Suprapubic skin (tissue), 4 donors: ENCODE measurements at regions not wholly inside any gene's neighbourhood (a gene's known extent, or its start where the extent isn't known, plus 50 kb on each side); places are given as distances from the start of the nearest gene placed in this dataset.

Experiments
- CTCF ChIP-seq, 2 donors: fragments of 200-600 bp in 1 of 2; fragments of 450-650 bp in 1 of 2; sonication (generic) in 1 of 2; IDR thresholded peaks; one replicate each; pipeline ENCODE4 v1.5.1; 2016 to 2019; ENCODE audit warnings: antibody characterized with exemption in 2 of 2, mild to moderate bottlenecking in 1 of 2, moderate library complexity in 1 of 2
- EP300 ChIP-seq: sonication (generic); formaldehyde crosslinking; IDR thresholded peaks from one replicate; pipeline ENCODE4 v1.6.1; 2017; ENCODE audit warnings: antibody characterized with exemption
- POLR2A ChIP-seq, 2 donors: fragments of 450-650 bp; IDR thresholded peaks; one replicate each; pipeline ENCODE4 v1.6.1; 2017; ENCODE audit warnings: antibody characterized with exemption in 2 of 2, mild to moderate bottlenecking in 2 of 2, moderate library complexity in 2 of 2
- POLR2AphosphoS5 ChIP-seq, 3 donors: sonication (generic); formaldehyde crosslinking; IDR thresholded peaks; one replicate each; pipeline ENCODE4 v1.6.1; 2017; ENCODE audit warnings: antibody characterized with exemption in 3 of 3

GRCh38 chrX:43000121-43000520, 222.2 kb upstream of the PPP1R2C start:
- TF ChIP-seq CTCF (IDR thresholded peaks at IDR 0.05) (no peak), POLR2A (IDR thresholded peaks at IDR 0.05) (no peak), POLR2AphosphoS5 (IDR thresholded peaks at IDR 0.05) (no peak), EP300 (no peak)
